NB4 (cell line): ENCODE measurements at regions not wholly inside any gene's neighbourhood (a gene's known extent, or its start where the extent isn't known, plus 50 kb on each side); places are given as distances from the start of the nearest gene placed in this dataset.

Source experiments
- DNase-seq: peaks from one replicate; pipeline ENCODE4 v3.0.0; 2010; ENCODE audit warnings: low read depth
- H3K4me3 ChIP-seq: one replicate; pipeline ENCODE4 v1.5.1; 2011; ENCODE audit warnings: mild to moderate bottlenecking, low read depth, low read length, moderate library complexity
- MYC ChIP-seq: IDR thresholded peaks from 2 replicates; pipeline ENCODE4 v1.6.1; 2011; ENCODE audit warnings: low read depth, low read length
- POLR2A ChIP-seq: IDR thresholded peaks from 2 replicates; pipeline ENCODE4 v1.6.1; 2011; ENCODE audit warnings: mild to moderate bottlenecking; ENCODE audit not compliant: insufficient read length; ENCODE audit errors: extremely low read depth
- TF ChIP-seq, protein P1 (sequence below): IDR thresholded peaks from 2 replicates; pipeline ENCODE4 v1.6.1; 2011; ENCODE audit warnings: low read depth, low read length
- TF ChIP-seq, protein P2 (sequence below): IDR thresholded peaks from one replicate; pipeline ENCODE4 v1.5.1; 2012; ENCODE audit warnings: low read depth, low read length

DNA sequence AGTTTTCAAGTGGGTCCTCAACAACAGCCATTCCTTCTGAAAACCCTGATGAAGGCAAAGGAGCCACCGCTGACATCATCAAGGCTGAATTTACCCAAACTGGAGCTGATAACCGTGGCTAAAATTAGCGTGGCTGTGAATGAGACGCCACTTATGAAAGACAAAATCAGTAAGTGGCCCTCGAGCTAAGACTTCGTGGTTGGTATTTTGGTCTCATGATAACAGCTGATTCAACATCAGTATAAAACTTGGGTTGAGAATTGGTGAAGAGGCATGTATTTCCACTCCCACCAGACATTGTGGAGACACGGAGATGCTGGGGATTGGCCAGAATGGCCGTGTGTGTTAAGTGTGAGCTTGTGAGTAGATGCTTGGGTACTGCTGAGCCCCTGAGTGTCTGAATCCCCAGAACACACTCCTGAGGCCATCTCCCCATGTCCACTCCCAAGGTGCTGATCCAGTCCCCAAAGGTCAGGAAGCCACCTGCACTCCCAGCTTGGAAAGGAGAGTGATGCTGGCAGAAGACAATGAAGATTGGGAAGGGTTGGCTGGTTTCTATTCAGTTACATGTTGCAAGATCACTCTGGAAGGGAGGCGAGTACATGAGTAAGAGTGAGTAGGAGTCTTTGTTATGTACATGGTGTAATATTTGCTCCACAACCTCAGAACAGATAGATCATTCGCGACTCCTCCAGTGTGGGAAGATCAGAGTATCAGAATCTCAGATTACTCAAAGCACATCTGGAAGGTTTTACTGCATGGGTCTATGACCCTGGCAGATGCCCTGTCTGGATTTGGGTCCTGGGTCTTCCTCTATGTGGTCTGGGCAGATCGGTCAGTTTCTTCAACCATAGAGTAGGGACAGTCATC is 207.7 kb downstream of the HS3ST3A1 start:
- DNase-seq = peak; percentile 22
- no peak overlapping the region for H3K4me3 ChIP-seq
- TF ChIP-seq, protein P1, sequence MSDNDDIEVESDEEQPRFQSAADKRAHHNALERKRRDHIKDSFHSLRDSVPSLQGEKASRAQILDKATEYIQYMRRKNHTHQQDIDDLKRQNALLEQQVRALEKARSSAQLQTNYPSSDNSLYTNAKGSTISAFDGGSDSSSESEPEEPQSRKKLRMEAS = no peak
- TF ChIP-seq, protein P2, sequence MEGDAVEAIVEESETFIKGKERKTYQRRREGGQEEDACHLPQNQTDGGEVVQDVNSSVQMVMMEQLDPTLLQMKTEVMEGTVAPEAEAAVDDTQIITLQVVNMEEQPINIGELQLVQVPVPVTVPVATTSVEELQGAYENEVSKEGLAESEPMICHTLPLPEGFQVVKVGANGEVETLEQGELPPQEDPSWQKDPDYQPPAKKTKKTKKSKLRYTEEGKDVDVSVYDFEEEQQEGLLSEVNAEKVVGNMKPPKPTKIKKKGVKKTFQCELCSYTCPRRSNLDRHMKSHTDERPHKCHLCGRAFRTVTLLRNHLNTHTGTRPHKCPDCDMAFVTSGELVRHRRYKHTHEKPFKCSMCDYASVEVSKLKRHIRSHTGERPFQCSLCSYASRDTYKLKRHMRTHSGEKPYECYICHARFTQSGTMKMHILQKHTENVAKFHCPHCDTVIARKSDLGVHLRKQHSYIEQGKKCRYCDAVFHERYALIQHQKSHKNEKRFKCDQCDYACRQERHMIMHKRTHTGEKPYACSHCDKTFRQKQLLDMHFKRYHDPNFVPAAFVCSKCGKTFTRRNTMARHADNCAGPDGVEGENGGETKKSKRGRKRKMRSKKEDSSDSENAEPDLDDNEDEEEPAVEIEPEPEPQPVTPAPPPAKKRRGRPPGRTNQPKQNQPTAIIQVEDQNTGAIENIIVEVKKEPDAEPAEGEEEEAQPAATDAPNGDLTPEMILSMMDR = no peak
- TF ChIP-seq POLR2A (no peak), MYC (no peak)

DNA sequence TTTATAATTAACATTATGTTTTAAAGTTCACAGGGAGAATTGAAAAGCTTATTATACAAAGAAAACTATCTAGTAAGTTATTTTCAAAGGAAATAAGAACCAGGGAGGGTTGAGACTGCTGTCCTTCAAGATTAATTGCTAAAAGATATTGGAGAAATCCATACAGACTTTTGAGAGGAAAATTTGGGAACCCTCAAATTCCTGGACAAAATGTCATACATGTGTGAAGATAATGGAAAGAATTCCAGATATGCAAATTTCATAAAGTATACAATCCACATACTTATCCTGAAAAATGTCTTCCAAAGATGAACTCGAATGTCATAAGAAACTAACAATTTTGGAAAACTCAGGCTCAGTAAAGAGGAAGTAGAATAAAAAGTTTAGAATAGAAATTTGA is 213.8 kb downstream of the HS3ST3A1 start:
- no peak for DNase-seq
- no peak overlapping the region for H3K4me3 ChIP-seq
- TF ChIP-seq, protein P1 = no peak
- no peak for TF ChIP-seq MYC
- TF ChIP-seq, protein P2 = no peak
- TF ChIP-seq POLR2A = no peak

DNA sequence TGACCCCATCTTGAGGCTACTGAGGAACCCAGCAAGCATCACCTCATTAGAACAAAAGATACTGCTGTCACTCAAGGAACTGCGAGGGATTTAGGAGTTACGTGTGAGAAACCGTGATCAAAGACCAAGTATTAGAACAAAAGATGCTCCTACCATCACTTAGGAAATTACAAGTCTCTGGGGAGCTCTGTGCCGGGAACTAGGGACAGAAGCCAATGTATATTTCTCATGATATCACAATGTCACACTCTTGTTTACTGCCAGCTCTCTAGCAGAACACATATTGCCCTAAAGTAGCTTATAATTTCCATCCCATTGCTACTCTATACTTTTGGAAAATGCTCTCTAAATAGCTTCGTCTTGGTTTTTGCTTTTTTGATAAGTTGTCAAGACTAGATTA is 214.5 kb downstream of the HS3ST3A1 start:
- no peak for TF ChIP-seq POLR2A
- TF ChIP-seq, protein P1 = no peak
- TF ChIP-seq, protein P2 = no peak
- TF ChIP-seq MYC = no peak
- DNase-seq = no peak
- no peak overlapping the region for H3K4me3 ChIP-seq

DNA sequence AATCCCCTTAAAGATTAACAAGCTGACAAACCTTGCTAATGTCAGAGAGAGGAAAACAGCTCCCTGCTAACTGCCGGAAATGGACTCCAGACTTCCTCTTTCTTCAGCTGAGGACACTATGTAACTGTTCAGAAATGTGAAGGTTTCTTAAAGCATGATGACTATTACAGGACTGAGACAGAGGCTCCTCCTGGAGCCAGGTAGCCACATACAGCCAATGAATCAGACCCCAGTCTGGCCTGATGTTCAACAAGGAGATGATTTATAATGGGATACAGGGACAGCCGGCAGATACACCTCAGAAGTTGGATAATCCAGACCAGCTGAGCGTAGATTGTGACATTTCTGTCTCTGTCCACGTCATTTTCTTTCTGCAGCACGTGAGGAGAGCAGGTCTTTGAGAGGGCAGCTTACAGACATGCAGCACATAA is 216.2 kb downstream of the HS3ST3A1 start:
- DNase-seq = peak; percentile 78
- TF ChIP-seq POLR2A (no peak), MYC (no peak)
- TF ChIP-seq, protein P1 = no peak
- TF ChIP-seq, protein P2 = no peak
- no peak overlapping the region for H3K4me3 ChIP-seq

DNA sequence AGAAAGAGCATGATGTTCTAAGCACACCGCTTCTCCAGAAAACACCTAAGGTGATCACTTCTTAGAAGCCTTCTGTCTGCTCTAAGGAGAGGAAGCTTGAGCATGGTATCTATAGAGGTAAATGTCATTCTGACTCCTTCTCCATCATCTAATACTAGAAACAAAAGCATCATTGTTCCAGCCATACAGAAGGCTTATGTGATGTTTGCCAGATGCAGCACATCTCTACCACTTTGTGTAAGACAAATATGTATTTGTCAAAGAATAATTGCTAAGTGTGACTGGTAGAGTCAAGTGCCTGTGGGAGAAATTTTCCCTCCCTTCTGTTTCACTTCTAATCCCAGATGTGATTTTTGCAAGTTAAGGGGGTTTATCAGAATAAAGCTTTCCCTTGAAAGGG is 217.1 kb downstream of the HS3ST3A1 start:
- TF ChIP-seq, protein P1 = no peak
- TF ChIP-seq, protein P2 = no peak
- no peak for TF ChIP-seq POLR2A
- no peak for TF ChIP-seq MYC
- H3K4me3 ChIP-seq = no peak overlapping the region
- no peak for DNase-seq
